HCT116 (cell line): ENCODE measurements at regions not wholly inside any gene's neighbourhood (a gene's known extent, or its start where the extent isn't known, plus 50 kb on each side); places are given as distances from the start of the nearest gene placed in this dataset.

Experiments
- ATAC-seq: fragments of 200-7000 bp; cut with Tn5 transposase; 2 replicates; pipeline ENCODE4 v1.9.1; 2020; ENCODE audit warnings: mild to moderate bottlenecking, moderate library complexity
- BruUV-seq: library from RNA; stranded (reverse); fragments of 400-500 nt; replicated peaks from 2 replicates; lab custom pipeline; 2021; lab: Mats Ljungman, UMichigan
- CTCF ChIA-PET: fragments of 300-600 bp; sonication (Branson Sonifier 250); formaldehyde crosslinking; loops from one replicate; lab custom pipeline; 2021; ENCODE audit warnings: antibody characterized with exemption; lab: Charles Lee
- POLR2A ChIA-PET: fragments of 300-600, 350-600 bp; sonication (Branson Sonifier 250); formaldehyde crosslinking; loops from one replicate; lab custom pipeline; 2021; ENCODE audit warnings: antibody characterized with exemption; lab: Charles Lee
- RAD21 ChIA-PET, 2 experiments: fragments of 300-600 bp; sonication (Branson Sonifier 250); formaldehyde crosslinking; loops; one replicate each; lab custom pipeline; 2023; ENCODE audit warnings: low total read pairs in 2 of 2; ENCODE audit not compliant: uncharacterized antibody in 2 of 2, unreplicated experiment in 2 of 2, low non-redundant PET in 1 of 2; lab: Charles Lee
- DNase-seq: peaks from one replicate; pipeline ENCODE4 v3.0.0-alpha.2; 2010; ENCODE audit warnings: low read depth, low spot score
- H2AFZ ChIP-seq: fragments of 200-600 bp; shearing (Covaris generic), sonication (generic); 2 replicates; pipeline ENCODE4 v1.6.1; 2017; ENCODE audit warnings: low read depth, mixed run types, mixed read lengths, antibody characterized with exemption, low read length; ENCODE audit not compliant: poor library complexity, severe bottlenecking
- H3K27ac ChIP-seq: 2 replicates; pipeline ENCODE4 v1.5.1; 2012; ENCODE audit warnings: low read depth, low read length
- H3K27me3 ChIP-seq: fragments of 200-600 bp; sonication (generic); 2 replicates; pipeline ENCODE4 v1.6.1; 2016; ENCODE audit warnings: mixed run types, low read length, mixed read lengths; ENCODE audit not compliant: insufficient read depth
- H3K36me3 ChIP-seq, 2 experiments: fragments of 200-500 bp in 1 of 2; fragments of 200-600 bp in 1 of 2; sonication (Bioruptor generic) in 1 of 2; sonication (generic) in 1 of 2; 2 replicates each; pipeline versions ENCODE4 v1.5.1 to v1.6.1; 2014 to 2016; ENCODE audit warnings: low read length in 2 of 2, inconsistent platforms in 1 of 2, mixed read lengths in 1 of 2, mixed run types in 1 of 2; ENCODE audit not compliant: insufficient read depth in 2 of 2, control insufficient read depth in 1 of 2
- H3K4me1 ChIP-seq, 2 experiments: fragments of 200-600 bp in 1 of 2; sonication (generic) in 1 of 2; 2 replicates each; pipeline versions ENCODE4 v1.5.1 to v1.6.1; 2012 to 2017; ENCODE audit warnings: low read length in 2 of 2, inconsistent platforms in 1 of 2, mild to moderate bottlenecking in 1 of 2, mixed read lengths in 1 of 2, mixed run types in 1 of 2, moderate library complexity in 1 of 2; ENCODE audit not compliant: insufficient read depth in 2 of 2, control insufficient read depth in 1 of 2
- H3K4me2 ChIP-seq: fragments of 200-600 bp; sonication (generic); 2 replicates; pipeline ENCODE4 v1.6.1; 2017; ENCODE audit warnings: mixed run types, low read length, mixed read lengths
- H3K4me3 ChIP-seq, 2 experiments: fragments of 200-600 bp in 1 of 2; sonication (generic) in 1 of 2; replicated peaks in 1 of 2; 2 replicates each; pipeline ENCODE4 v1.5.1; 2011 to 2016; ENCODE audit warnings: low read length in 2 of 2, control low read depth in 1 of 2, low read depth in 1 of 2, mild to moderate bottlenecking in 1 of 2, mixed read lengths in 1 of 2, mixed run types in 1 of 2
- H3K79me2 ChIP-seq: fragments of 200-600 bp; sonication (generic); 2 replicates; pipeline ENCODE4 v1.6.1; 2017; ENCODE audit warnings: mild to moderate bottlenecking, mixed run types, low read length, moderate library complexity, mixed read lengths; ENCODE audit not compliant: insufficient read depth
- H3K9ac ChIP-seq: fragments of 200-600 bp; sonication (generic); 2 replicates; pipeline ENCODE4 v1.6.1; 2016; ENCODE audit warnings: low read length, mixed read lengths
- H3K9me2 ChIP-seq: fragments of 200-600 bp; sonication (generic), shearing (Covaris generic); 2 replicates; pipeline ENCODE4 v1.6.1; 2017; ENCODE audit warnings: mixed run types, mild to moderate bottlenecking, moderate library complexity; ENCODE audit not compliant: insufficient read depth
- H3K9me3 ChIP-seq, 2 experiments: fragments of 200-500 bp in 1 of 2; fragments of 200-600 bp in 1 of 2; sonication (Bioruptor generic) in 1 of 2; sonication (generic) in 1 of 2; 2 replicates each; pipeline ENCODE4 v1.6.1; 2014 to 2017; ENCODE audit warnings: low read length in 2 of 2, mixed read lengths in 2 of 2, inconsistent platforms in 1 of 2, low read depth in 1 of 2, mild to moderate bottlenecking in 1 of 2, mixed run types in 1 of 2, moderate library complexity in 1 of 2; ENCODE audit not compliant: control insufficient read depth in 1 of 2, insufficient read depth in 1 of 2
- H4K20me1 ChIP-seq: fragments of 200-600 bp; sonication (generic), shearing (Covaris generic); 2 replicates; pipeline ENCODE4 v1.6.1; 2017; ENCODE audit warnings: mixed run types, mild to moderate bottlenecking, moderate library complexity; ENCODE audit not compliant: insufficient read depth
- CBX3 ChIP-seq: IDR thresholded peaks from 2 replicates; pipeline ENCODE4 v1.6.1; 2012; ENCODE audit warnings: low read depth
- CEBPB ChIP-seq: IDR thresholded peaks from 2 replicates; pipeline ENCODE4 v1.6.1; 2012; ENCODE audit warnings: low read depth
- EGR1 ChIP-seq: IDR thresholded peaks from 2 replicates; pipeline ENCODE4 v1.6.1; 2012; ENCODE audit warnings: low read depth
- ELF1 ChIP-seq: IDR thresholded peaks from 2 replicates; pipeline ENCODE4 v1.6.1; 2012; ENCODE audit warnings: low read depth, borderline replicate concordance
- EZH2 ChIP-seq: fragments of 200-600 bp; sonication (generic); IDR thresholded peaks from 2 replicates; pipeline ENCODE4 v1.6.1; 2017; ENCODE audit warnings: antibody characterized with exemption, mixed run types
- MAX ChIP-seq: IDR thresholded peaks from 2 replicates; pipeline ENCODE4 v1.6.1; 2012
- POLR2A ChIP-seq: IDR thresholded peaks from 2 replicates; pipeline ENCODE4 v1.7.0; 2011; ENCODE audit warnings: borderline replicate concordance; ENCODE audit not compliant: insufficient read depth, insufficient read length; ENCODE audit errors: extremely low read depth
- POLR2AphosphoS5 ChIP-seq: IDR thresholded peaks from 2 replicates; pipeline ENCODE4 v1.6.1; 2011; ENCODE audit warnings: mild to moderate bottlenecking, low read depth, low read length, moderate library complexity
- SIN3A ChIP-seq: IDR thresholded peaks from 2 replicates; pipeline ENCODE4 v1.6.1; 2012; ENCODE audit warnings: low read depth
- SP1 ChIP-seq: IDR thresholded peaks from 2 replicates; pipeline ENCODE4 v1.6.1; 2012; ENCODE audit warnings: low read depth
- SRF ChIP-seq: IDR thresholded peaks from 2 replicates; pipeline ENCODE4 v1.6.1; 2012; ENCODE audit warnings: low read depth
- TCF7L2 ChIP-seq: IDR thresholded peaks from 2 replicates; pipeline ENCODE4 v1.7.0; 2011; ENCODE audit warnings: borderline replicate concordance, inconsistent platforms; ENCODE audit not compliant: insufficient read depth, insufficient read length; ENCODE audit errors: extremely low read depth
- YY1 ChIP-seq: IDR thresholded peaks from 2 replicates; pipeline ENCODE4 v1.6.1; 2011; ENCODE audit warnings: low read length, low read depth, moderate library complexity, mild to moderate bottlenecking; ENCODE audit not compliant: insufficient replicate concordance; ENCODE audit errors: extremely low read depth
- intact Hi-C: fragments of 100-400 bp; cut with micrococcal nuclease; formaldehyde crosslinking; loops from 2 replicates; pipeline ENCODE4 v1.10.0; 2022
- TF ChIP-seq, protein P1 (sequence below): IDR thresholded peaks from 2 replicates; pipeline ENCODE4 v1.6.1; 2012; ENCODE audit warnings: low read depth
- TF ChIP-seq, protein P2 (sequence below): IDR thresholded peaks from 2 replicates; pipeline ENCODE4 v1.6.1; 2011; ENCODE audit warnings: mild to moderate bottlenecking, low read length, moderate library complexity; ENCODE audit not compliant: insufficient replicate concordance; ENCODE audit errors: extremely low read depth

GRCh38 chr2:240198226-240198625, 57.8 kb upstream of the OTOS start:
- TF ChIP-seq EZH2 (no peak), SP1 (no peak), POLR2AphosphoS5 (no peak), YY1 (no peak), TCF7L2 (no peak), ELF1 (no peak), SRF (no peak), CBX3 (no peak), MAX (no peak), EGR1 (no peak), CEBPB (no peak), SIN3A (no peak), POLR2A (no peak)
- TF ChIP-seq, protein P1, sequence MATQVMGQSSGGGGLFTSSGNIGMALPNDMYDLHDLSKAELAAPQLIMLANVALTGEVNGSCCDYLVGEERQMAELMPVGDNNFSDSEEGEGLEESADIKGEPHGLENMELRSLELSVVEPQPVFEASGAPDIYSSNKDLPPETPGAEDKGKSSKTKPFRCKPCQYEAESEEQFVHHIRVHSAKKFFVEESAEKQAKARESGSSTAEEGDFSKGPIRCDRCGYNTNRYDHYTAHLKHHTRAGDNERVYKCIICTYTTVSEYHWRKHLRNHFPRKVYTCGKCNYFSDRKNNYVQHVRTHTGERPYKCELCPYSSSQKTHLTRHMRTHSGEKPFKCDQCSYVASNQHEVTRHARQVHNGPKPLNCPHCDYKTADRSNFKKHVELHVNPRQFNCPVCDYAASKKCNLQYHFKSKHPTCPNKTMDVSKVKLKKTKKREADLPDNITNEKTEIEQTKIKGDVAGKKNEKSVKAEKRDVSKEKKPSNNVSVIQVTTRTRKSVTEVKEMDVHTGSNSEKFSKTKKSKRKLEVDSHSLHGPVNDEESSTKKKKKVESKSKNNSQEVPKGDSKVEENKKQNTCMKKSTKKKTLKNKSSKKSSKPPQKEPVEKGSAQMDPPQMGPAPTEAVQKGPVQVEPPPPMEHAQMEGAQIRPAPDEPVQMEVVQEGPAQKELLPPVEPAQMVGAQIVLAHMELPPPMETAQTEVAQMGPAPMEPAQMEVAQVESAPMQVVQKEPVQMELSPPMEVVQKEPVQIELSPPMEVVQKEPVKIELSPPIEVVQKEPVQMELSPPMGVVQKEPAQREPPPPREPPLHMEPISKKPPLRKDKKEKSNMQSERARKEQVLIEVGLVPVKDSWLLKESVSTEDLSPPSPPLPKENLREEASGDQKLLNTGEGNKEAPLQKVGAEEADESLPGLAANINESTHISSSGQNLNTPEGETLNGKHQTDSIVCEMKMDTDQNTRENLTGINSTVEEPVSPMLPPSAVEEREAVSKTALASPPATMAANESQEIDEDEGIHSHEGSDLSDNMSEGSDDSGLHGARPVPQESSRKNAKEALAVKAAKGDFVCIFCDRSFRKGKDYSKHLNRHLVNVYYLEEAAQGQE: no peak
- TF ChIP-seq, protein P2, sequence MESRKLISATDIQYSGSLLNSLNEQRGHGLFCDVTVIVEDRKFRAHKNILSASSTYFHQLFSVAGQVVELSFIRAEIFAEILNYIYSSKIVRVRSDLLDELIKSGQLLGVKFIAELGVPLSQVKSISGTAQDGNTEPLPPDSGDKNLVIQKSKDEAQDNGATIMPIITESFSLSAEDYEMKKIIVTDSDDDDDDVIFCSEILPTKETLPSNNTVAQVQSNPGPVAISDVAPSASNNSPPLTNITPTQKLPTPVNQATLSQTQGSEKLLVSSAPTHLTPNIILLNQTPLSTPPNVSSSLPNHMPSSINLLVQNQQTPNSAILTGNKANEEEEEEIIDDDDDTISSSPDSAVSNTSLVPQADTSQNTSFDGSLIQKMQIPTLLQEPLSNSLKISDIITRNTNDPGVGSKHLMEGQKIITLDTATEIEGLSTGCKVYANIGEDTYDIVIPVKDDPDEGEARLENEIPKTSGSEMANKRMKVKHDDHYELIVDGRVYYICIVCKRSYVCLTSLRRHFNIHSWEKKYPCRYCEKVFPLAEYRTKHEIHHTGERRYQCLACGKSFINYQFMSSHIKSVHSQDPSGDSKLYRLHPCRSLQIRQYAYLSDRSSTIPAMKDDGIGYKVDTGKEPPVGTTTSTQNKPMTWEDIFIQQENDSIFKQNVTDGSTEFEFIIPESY: no peak
- Histone ChIP-seq H3K9ac (no peak overlapping the region), H3K36me3 (no peaks in the 10 kb centered on the region), H2AFZ (no peak overlapping the region), H3K4me1 (no peaks in the 10 kb centered on the region), H3K9me2 (no peaks in the 10 kb centered on the region), H3K79me2 (no peaks in the 10 kb centered on the region), H3K4me3 (no peak overlapping the region), H3K4me2 (no peak overlapping the region), H4K20me1 (no peaks in the 10 kb centered on the region), H3K27me3 (no peaks in the 10 kb centered on the region), H3K27ac (no peak overlapping the region), H3K9me3 (no peaks in the 10 kb centered on the region)
- ChIA-PET RAD21 (no interaction called here), CTCF (no interaction called here), POLR2A (no interaction called here)
- intact Hi-C loops: no loop called here
- DNase-seq (no peak), ATAC-seq (no peak)
- BruUV-seq: no TSS peak
